ENCODE measurements at regions not wholly inside any gene's neighbourhood (a gene's known extent, or its start where the extent isn't known, plus 50 kb on each side); places are given as distances from the start of the nearest gene placed in this dataset.

DNA sequence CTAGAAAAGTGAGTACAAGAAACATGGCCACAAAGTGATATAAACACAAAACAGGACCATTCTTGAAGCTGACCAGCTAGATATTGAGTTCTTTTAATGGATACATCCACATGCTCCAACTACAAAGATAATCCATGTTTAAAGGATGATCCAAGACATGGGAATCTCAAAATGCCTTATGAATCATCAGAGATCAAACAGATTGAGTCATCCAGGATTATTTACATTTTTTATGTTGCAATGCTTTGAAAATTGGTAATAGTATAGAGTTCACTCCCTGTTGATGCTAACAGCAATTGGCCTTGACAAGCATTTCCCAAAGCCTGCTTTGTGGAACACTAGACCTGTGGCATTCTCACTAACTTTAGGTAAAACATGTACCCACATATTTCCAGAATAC, 293.0 kb upstream of the TBX3 start:
- no peak for DNase-seq (ENCODE audit: low spot score)
- Histone ChIP-seq H3K4me3 (ENCODE audit: low read depth in 1 of 3, low read length in 3 of 3) (no peak overlapping the region), H3K27me3 (ENCODE audit: control insufficient read depth in 4 of 4, insufficient read depth in 4 of 4, low read length in 3 of 4) (no peaks in the 10 kb centered on the region), H3K27ac (ENCODE audit: low read depth in 1 of 2, low read length in 2 of 2) (no peak overlapping the region), H3K9ac (ENCODE audit: low read depth in 1 of 2, low read length in 2 of 2) (no peak overlapping the region), H3K9me3 (ENCODE audit: control insufficient read depth in 4 of 4, low read length in 3 of 4) (no peaks in the 10 kb centered on the region), H3K36me3 (ENCODE audit: control insufficient read depth in 4 of 4, insufficient read depth in 3 of 4, low read depth in 1 of 4, low read length in 3 of 4) (no peaks in the 10 kb centered on the region), H3K4me1 (ENCODE audit: control insufficient read depth in 4 of 4, insufficient read depth in 4 of 4, low read length in 3 of 4) (no peaks in the 10 kb centered on the region)
- no peak for TF ChIP-seq YY1 (IDR thresholded peaks at IDR 0.05)
- no peak for TF ChIP-seq GABPA (IDR thresholded peaks at IDR 0.05 in 1 of 2, conservative IDR thresholded peaks at IDR 0.05 in 1 of 2)
- no peak for TF ChIP-seq FOXA1 (IDR thresholded peaks at IDR 0.05)
- TF ChIP-seq, protein P1, sequence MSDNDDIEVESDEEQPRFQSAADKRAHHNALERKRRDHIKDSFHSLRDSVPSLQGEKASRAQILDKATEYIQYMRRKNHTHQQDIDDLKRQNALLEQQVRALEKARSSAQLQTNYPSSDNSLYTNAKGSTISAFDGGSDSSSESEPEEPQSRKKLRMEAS (IDR thresholded peaks at IDR 0.05), result no peak
- no peak for TF ChIP-seq NR2F2 (IDR thresholded peaks at IDR 0.05)
- TF ChIP-seq, protein P2, sequence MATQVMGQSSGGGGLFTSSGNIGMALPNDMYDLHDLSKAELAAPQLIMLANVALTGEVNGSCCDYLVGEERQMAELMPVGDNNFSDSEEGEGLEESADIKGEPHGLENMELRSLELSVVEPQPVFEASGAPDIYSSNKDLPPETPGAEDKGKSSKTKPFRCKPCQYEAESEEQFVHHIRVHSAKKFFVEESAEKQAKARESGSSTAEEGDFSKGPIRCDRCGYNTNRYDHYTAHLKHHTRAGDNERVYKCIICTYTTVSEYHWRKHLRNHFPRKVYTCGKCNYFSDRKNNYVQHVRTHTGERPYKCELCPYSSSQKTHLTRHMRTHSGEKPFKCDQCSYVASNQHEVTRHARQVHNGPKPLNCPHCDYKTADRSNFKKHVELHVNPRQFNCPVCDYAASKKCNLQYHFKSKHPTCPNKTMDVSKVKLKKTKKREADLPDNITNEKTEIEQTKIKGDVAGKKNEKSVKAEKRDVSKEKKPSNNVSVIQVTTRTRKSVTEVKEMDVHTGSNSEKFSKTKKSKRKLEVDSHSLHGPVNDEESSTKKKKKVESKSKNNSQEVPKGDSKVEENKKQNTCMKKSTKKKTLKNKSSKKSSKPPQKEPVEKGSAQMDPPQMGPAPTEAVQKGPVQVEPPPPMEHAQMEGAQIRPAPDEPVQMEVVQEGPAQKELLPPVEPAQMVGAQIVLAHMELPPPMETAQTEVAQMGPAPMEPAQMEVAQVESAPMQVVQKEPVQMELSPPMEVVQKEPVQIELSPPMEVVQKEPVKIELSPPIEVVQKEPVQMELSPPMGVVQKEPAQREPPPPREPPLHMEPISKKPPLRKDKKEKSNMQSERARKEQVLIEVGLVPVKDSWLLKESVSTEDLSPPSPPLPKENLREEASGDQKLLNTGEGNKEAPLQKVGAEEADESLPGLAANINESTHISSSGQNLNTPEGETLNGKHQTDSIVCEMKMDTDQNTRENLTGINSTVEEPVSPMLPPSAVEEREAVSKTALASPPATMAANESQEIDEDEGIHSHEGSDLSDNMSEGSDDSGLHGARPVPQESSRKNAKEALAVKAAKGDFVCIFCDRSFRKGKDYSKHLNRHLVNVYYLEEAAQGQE (IDR thresholded peaks at IDR 0.05), result no peak
- TF ChIP-seq RXRA (IDR thresholded peaks at IDR 0.05), result no peak
- TF ChIP-seq EGR1 (IDR thresholded peaks at IDR 0.05; ENCODE audit: low read depth in 2 of 2), result no peak
- no peak for TF ChIP-seq SP1 (IDR thresholded peaks at IDR 0.05)
- TF ChIP-seq, protein P3, sequence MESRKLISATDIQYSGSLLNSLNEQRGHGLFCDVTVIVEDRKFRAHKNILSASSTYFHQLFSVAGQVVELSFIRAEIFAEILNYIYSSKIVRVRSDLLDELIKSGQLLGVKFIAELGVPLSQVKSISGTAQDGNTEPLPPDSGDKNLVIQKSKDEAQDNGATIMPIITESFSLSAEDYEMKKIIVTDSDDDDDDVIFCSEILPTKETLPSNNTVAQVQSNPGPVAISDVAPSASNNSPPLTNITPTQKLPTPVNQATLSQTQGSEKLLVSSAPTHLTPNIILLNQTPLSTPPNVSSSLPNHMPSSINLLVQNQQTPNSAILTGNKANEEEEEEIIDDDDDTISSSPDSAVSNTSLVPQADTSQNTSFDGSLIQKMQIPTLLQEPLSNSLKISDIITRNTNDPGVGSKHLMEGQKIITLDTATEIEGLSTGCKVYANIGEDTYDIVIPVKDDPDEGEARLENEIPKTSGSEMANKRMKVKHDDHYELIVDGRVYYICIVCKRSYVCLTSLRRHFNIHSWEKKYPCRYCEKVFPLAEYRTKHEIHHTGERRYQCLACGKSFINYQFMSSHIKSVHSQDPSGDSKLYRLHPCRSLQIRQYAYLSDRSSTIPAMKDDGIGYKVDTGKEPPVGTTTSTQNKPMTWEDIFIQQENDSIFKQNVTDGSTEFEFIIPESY (IDR thresholded peaks at IDR 0.05), result no peak
- TF ChIP-seq, protein P4, sequence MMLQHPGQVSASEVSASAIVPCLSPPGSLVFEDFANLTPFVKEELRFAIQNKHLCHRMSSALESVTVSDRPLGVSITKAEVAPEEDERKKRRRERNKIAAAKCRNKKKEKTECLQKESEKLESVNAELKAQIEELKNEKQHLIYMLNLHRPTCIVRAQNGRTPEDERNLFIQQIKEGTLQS (IDR thresholded peaks at IDR 0.05), result no peak

DNA sequence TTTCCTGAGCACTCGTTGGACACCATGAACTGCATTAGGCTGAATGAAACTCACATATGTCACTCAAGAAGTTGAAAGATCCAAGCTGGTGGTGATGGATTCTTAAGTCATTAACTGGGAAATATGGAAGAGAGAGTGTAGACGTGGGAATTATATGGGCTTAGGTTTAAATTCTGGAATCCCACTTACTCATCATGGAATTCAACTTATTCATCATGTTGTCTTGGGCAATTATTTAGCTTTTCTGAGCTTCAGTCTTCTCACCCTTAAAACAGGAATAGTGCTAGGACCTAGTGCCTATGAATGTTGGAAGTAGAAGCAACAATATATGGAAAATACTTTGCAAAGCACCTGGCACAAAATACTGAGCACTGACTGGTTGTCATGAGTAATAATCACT, 292.4 kb upstream of the TBX3 start:
- 89% methylated on average over 2 of the region's 2 CpGs for WGBS
- Histone ChIP-seq H3K27me3 (ENCODE audit: control insufficient read depth in 4 of 4, insufficient read depth in 4 of 4, low read length in 3 of 4) (no peaks in the 10 kb centered on the region), H3K4me3 (ENCODE audit: low read depth in 1 of 3, low read length in 3 of 3) (no peak overlapping the region), H3K4me1 (ENCODE audit: control insufficient read depth in 4 of 4, insufficient read depth in 4 of 4, low read length in 3 of 4) (no peaks in the 10 kb centered on the region), H3K9ac (ENCODE audit: low read depth in 1 of 2, low read length in 2 of 2) (no peak overlapping the region), H3K9me3 (ENCODE audit: control insufficient read depth in 4 of 4, low read length in 3 of 4) (no peaks in the 10 kb centered on the region), H3K36me3 (ENCODE audit: control insufficient read depth in 4 of 4, insufficient read depth in 3 of 4, low read depth in 1 of 4, low read length in 3 of 4) (no peaks in the 10 kb centered on the region), H3K27ac (ENCODE audit: low read depth in 1 of 2, low read length in 2 of 2) (no peak overlapping the region)
- TF ChIP-seq HNF4A (conservative IDR thresholded peaks at IDR 0.05) (no peak), FOXA2 (IDR thresholded peaks at IDR 0.05) (no peak), RAD21 (IDR thresholded peaks at IDR 0.05) (no peak), HNF4G (IDR thresholded peaks at IDR 0.05) (no peak), JUND (IDR thresholded peaks at IDR 0.05) (no peak), GABPA (IDR thresholded peaks at IDR 0.05 in 1 of 2, conservative IDR thresholded peaks at IDR 0.05 in 1 of 2) (no peak)
- TF ChIP-seq, protein P4 (IDR thresholded peaks at IDR 0.05), result no peak
- TF ChIP-seq, protein P5, sequence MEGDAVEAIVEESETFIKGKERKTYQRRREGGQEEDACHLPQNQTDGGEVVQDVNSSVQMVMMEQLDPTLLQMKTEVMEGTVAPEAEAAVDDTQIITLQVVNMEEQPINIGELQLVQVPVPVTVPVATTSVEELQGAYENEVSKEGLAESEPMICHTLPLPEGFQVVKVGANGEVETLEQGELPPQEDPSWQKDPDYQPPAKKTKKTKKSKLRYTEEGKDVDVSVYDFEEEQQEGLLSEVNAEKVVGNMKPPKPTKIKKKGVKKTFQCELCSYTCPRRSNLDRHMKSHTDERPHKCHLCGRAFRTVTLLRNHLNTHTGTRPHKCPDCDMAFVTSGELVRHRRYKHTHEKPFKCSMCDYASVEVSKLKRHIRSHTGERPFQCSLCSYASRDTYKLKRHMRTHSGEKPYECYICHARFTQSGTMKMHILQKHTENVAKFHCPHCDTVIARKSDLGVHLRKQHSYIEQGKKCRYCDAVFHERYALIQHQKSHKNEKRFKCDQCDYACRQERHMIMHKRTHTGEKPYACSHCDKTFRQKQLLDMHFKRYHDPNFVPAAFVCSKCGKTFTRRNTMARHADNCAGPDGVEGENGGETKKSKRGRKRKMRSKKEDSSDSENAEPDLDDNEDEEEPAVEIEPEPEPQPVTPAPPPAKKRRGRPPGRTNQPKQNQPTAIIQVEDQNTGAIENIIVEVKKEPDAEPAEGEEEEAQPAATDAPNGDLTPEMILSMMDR (IDR thresholded peaks at IDR 0.05; ENCODE audit: low read depth, low read length, missing input control), result no peak
- TF ChIP-seq, protein P1 (IDR thresholded peaks at IDR 0.05), result no peak
- DNase-seq (ENCODE audit: low spot score), result no peak

All from liver (tissue), 8 donors.